ENCODE measurements at regions not wholly inside any gene's neighbourhood (a gene's known extent, or its start where the extent isn't known, plus 50 kb on each side); places are given as distances from the start of the nearest gene placed in this dataset.

- ATAC-seq (no peak), DNase-seq (ENCODE audit: low spot score) (no peak), FAIRE-seq (no peak)
- Histone ChIP-seq H3K4me2 (ENCODE audit: low read depth, low read length) (no peak overlapping the region), H3K36me3 (replicated peaks in 1 of 2; ENCODE audit: control insufficient read depth in 1 of 2, insufficient read depth in 2 of 2, low read length in 2 of 2) (no peaks in the 10 kb centered on the region), H3K4me3 (replicated peaks in 1 of 3; ENCODE audit: insufficient read depth in 1 of 3, low read depth in 2 of 3, low read length in 3 of 3) (no peak overlapping the region), H3K27me3 (ENCODE audit: control insufficient read depth in 1 of 2, insufficient read depth in 2 of 2, low read length in 2 of 2) (peaks cover 11 to 46% of the 10 kb centered on the region in 2 experiments), H3K9me3 (ENCODE audit: low read length) (no peaks in the 10 kb centered on the region), H3K4me1 (ENCODE audit: insufficient read depth, low read length) (no peaks in the 10 kb centered on the region), H3K79me2 (ENCODE audit: insufficient read depth, low read length) (no peaks in the 10 kb centered on the region), H2AFZ (ENCODE audit: low read length) (no peak overlapping the region), H4K20me1 (ENCODE audit: insufficient read depth, low read length) (no peaks in the 10 kb centered on the region), H3K9ac (ENCODE audit: insufficient read depth, low read depth, low read length) (no peak overlapping the region), H3K27ac (ENCODE audit: extremely low read length, insufficient read depth, low read length) (no peak overlapping the region)
- TF ChIP-seq ELK4 (CRISPR knock-in tag; IDR thresholded peaks at IDR 0.05; ENCODE audit: borderline replicate concordance) (no peak), FOXA1 (IDR thresholded peaks at IDR 0.05) (no peak), FOXA1 (CRISPR knock-in tag; IDR thresholded peaks at IDR 0.05) (no peak), KAT2B (IDR thresholded peaks at IDR 0.05; ENCODE audit: borderline replicate concordance, low read depth, low read length) (no peak), CEBPZ (IDR thresholded peaks at IDR 0.05; ENCODE audit: low read length) (no peak), PPARG (CRISPR knock-in tag; conservative IDR thresholded peaks at IDR 0.05) (no peak), RBAK (CRISPR knock-in tag; IDR thresholded peaks at IDR 0.05) (no peak), RAD21 (CRISPR knock-in tag; IDR thresholded peaks at IDR 0.05) (no peak), RARA (CRISPR knock-in tag; IDR thresholded peaks at IDR 0.05) (no peak), ZNF670 (CRISPR knock-in tag; IDR thresholded peaks at IDR 0.05; ENCODE audit: borderline replicate concordance) (no peak), ZNF878 (CRISPR knock-in tag; IDR thresholded peaks at IDR 0.05) (no peak), ZNF326 (CRISPR knock-in tag; IDR thresholded peaks at IDR 0.05; ENCODE audit: borderline replicate concordance) (no peak), FLYWCH1 (CRISPR knock-in tag; IDR thresholded peaks at IDR 0.05) (no peak), IRF2 (CRISPR knock-in tag; IDR thresholded peaks at IDR 0.05) (no peak), ZNF382 (CRISPR knock-in tag; IDR thresholded peaks at IDR 0.05; ENCODE audit: borderline replicate concordance) (no peak), SP5 (CRISPR knock-in tag; IDR thresholded peaks at IDR 0.05; ENCODE audit: borderline replicate concordance, low read depth) (no peak)
- TF ChIP-seq, protein P1, sequence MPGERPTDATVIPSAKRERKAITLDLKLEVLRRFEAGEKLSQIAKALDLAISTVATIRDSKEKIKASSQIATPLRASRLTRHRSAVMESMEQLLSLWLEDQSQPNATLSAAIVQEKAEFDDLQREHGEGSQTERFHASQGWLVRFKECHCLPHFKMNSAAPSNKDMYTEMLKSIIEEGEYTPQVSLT (CRISPR knock-in tag; IDR thresholded peaks at IDR 0.05; ENCODE audit: borderline replicate concordance, low read depth), result no peak
- TF ChIP-seq, protein P2, sequence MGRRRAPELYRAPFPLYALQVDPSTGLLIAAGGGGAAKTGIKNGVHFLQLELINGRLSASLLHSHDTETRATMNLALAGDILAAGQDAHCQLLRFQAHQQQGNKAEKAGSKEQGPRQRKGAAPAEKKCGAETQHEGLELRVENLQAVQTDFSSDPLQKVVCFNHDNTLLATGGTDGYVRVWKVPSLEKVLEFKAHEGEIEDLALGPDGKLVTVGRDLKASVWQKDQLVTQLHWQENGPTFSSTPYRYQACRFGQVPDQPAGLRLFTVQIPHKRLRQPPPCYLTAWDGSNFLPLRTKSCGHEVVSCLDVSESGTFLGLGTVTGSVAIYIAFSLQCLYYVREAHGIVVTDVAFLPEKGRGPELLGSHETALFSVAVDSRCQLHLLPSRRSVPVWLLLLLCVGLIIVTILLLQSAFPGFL (CRISPR knock-in tag; IDR thresholded peaks at IDR 0.05), result no peak
- CTCF ChIA-PET (ENCODE audit: low intra/inter-chr PET ratio, low total read pairs), result no interaction called here
- POLR2A ChIA-PET, result no interaction called here
- WGBS (ENCODE audit: low lambda C conversion rate), result 78% methylated on average over 15 of the region's 15 CpGs
- in situ Hi-C loops (cut with HindIII; ENCODE audit: extremely low pct_ligation_motif_present, low pct_unique_long_range_greater_than_20kb) (no loop called here), intact Hi-C loops (cut with micrococcal nuclease; ENCODE audit: unreplicated experiment) (no loop called here)
- no TSS peak for BruUV-seq (replicated peaks)
Measured at GRCh38 chr16:29126057-29126494, 141.2 kb downstream of the LAT start.

All from HepG2 (cell line).